B cell (primary cell): ENCODE measurements at regions not wholly inside any gene's neighbourhood (a gene's known extent, or its start where the extent isn't known, plus 50 kb on each side); places are given as distances from the start of the nearest gene placed in this dataset.
"Not testable (repeated sequence)": the region's sequence is repeated elsewhere in the genome, so short reads cannot be mapped to it uniquely, and the experiment has no call there.

Experiments
- CTCF ChIP-seq: fragments of 200-600 bp; IDR thresholded peaks from one replicate; pipeline ENCODE4 v1.8.0; 2022; ENCODE audit warnings: antibody characterized with exemption, mild to moderate bottlenecking
- EZH2 ChIP-seq: IDR thresholded peaks from 2 replicates; pipeline ENCODE4 v1.6.1; 2012; ENCODE audit warnings: borderline replicate concordance, low read depth, mild to moderate bottlenecking, moderate library complexity, low read length; ENCODE audit not compliant: insufficient read depth, poor library complexity, severe bottlenecking

- TF ChIP-seq EZH2, CTCF: not testable (repeated sequence)
Measured at GRCh38 chr2:91590381-91590780, 2898.9 kb downstream of the RPIA start.
